ENCODE measurements at regions not wholly inside any gene's neighbourhood (a gene's known extent, or its start where the extent isn't known, plus 50 kb on each side); places are given as distances from the start of the nearest gene placed in this dataset.

DNA sequence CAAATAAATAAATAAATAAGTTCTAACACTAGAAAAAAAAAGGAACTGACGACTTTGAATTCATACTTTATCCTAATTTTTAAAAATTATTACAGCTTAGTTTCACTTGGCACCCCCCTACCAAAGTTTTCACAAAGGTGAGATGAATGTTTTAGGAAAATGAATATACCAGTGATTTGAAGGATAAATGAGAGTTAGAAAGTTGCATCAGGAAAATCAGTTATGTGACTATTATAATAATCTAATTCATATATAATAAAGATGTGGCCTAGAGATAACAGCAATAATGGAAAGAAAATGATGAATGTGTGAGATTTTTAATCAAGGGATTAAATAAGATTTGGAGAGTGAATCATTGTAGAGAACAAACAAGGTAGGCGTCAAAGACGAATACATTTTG lies 103.0 kb upstream of the RAP1B start:
- TF ChIP-seq, protein P1, sequence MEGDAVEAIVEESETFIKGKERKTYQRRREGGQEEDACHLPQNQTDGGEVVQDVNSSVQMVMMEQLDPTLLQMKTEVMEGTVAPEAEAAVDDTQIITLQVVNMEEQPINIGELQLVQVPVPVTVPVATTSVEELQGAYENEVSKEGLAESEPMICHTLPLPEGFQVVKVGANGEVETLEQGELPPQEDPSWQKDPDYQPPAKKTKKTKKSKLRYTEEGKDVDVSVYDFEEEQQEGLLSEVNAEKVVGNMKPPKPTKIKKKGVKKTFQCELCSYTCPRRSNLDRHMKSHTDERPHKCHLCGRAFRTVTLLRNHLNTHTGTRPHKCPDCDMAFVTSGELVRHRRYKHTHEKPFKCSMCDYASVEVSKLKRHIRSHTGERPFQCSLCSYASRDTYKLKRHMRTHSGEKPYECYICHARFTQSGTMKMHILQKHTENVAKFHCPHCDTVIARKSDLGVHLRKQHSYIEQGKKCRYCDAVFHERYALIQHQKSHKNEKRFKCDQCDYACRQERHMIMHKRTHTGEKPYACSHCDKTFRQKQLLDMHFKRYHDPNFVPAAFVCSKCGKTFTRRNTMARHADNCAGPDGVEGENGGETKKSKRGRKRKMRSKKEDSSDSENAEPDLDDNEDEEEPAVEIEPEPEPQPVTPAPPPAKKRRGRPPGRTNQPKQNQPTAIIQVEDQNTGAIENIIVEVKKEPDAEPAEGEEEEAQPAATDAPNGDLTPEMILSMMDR (IDR thresholded peaks at IDR 0.05; ENCODE audit: low read length) = no peak
- TF ChIP-seq EZH2 (IDR thresholded peaks at IDR 0.05; ENCODE audit: borderline replicate concordance, low read length) = no peak
